ENCODE measurements at regions not wholly inside any gene's neighbourhood (a gene's known extent, or its start where the extent isn't known, plus 50 kb on each side); places are given as distances from the start of the nearest gene placed in this dataset.

DNA sequence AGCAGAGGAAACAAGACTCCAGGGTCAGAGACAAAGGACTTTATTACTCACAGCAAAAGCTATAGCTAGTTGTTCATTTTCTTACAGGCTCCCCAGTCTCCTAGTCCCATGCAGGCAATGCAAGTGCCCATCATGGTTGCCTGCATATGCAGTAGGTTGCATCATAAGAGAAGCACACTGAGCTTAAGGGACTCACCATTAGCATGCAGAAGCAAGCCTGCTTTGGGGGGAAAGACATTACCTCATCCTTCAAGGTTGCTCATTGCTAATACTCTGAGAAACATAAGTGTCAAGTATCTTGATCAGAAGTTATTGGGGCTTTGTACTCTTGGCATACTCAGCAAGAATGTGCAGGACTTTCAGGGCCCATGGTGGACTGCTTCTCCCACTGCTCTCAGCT, 114.6 kb upstream of the CCDC68 start:
- TF ChIP-seq, protein P1, sequence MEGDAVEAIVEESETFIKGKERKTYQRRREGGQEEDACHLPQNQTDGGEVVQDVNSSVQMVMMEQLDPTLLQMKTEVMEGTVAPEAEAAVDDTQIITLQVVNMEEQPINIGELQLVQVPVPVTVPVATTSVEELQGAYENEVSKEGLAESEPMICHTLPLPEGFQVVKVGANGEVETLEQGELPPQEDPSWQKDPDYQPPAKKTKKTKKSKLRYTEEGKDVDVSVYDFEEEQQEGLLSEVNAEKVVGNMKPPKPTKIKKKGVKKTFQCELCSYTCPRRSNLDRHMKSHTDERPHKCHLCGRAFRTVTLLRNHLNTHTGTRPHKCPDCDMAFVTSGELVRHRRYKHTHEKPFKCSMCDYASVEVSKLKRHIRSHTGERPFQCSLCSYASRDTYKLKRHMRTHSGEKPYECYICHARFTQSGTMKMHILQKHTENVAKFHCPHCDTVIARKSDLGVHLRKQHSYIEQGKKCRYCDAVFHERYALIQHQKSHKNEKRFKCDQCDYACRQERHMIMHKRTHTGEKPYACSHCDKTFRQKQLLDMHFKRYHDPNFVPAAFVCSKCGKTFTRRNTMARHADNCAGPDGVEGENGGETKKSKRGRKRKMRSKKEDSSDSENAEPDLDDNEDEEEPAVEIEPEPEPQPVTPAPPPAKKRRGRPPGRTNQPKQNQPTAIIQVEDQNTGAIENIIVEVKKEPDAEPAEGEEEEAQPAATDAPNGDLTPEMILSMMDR (IDR thresholded peaks at IDR 0.05; ENCODE audit: low read depth, low read length), result no peak
- H3K9me3 ChIP-seq, result no peaks in the 10 kb centered on the region
- H3K36me3 ChIP-seq, result no peaks in the 10 kb centered on the region
- no peaks in the 10 kb centered on the region for H3K27me3 ChIP-seq
- no peak for DNase-seq
- H3K4me1 ChIP-seq, result no peaks in the 10 kb centered on the region
- no peak overlapping the region for H3K4me3 ChIP-seq (ENCODE audit: low read depth, low read length)

DNA sequence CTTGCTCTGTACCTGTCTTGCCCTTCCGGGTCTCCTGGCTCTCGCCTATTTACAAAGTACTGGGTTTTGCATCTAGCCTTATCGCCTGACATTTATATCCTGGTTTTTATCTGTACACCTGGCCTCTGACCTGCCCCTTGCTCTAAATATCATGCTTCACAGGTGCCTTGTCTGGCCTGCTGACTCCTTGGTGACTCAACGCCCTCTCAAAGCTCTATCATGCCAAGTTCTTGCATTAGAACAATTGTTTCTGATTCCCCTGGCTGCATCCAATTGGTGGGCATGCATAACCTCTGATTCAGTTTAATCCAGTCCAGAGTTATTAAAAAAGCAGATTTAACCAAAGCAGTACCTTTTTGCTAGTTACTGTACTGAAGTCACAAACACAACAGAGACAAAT, 113.9 kb upstream of the CCDC68 start:
- Histone ChIP-seq H3K9me3 (no peaks in the 10 kb centered on the region), H3K27me3 (no peaks in the 10 kb centered on the region), H3K36me3 (no peaks in the 10 kb centered on the region), H3K4me3 (ENCODE audit: low read depth, low read length) (no peak overlapping the region), H3K4me1 (no peaks in the 10 kb centered on the region)
- no peak for DNase-seq
- TF ChIP-seq, protein P1 (IDR thresholded peaks at IDR 0.05; ENCODE audit: low read depth, low read length), result no peak

DNA sequence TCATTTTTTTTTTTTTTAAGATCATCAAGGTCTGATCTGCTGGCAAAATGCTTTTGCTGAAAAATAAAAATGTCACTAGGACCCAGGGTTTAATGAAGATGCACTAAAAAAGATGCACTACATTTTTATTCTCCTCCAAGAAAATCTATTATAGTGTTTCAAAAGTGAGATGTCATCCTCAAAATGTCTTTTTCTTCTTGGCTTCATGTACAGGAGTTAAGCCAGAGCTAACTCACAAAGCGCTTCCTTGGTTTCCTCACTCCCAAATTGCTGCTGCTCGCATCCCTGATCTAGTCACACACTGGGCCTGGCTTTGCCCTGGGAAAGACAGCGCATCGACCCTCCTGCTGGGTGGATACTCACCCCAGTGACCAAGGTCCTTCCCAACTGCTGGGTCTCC, 113.4 kb upstream of the CCDC68 start:
- no peaks in the 10 kb centered on the region for H3K9me3 ChIP-seq
- H3K4me1 ChIP-seq, result no peaks in the 10 kb centered on the region
- no peaks in the 10 kb centered on the region for H3K36me3 ChIP-seq
- TF ChIP-seq, protein P1 (IDR thresholded peaks at IDR 0.05; ENCODE audit: low read depth, low read length), result no peak
- no peak for DNase-seq
- no peaks in the 10 kb centered on the region for H3K27me3 ChIP-seq
- no peak overlapping the region for H3K4me3 ChIP-seq (ENCODE audit: low read depth, low read length)

DNA sequence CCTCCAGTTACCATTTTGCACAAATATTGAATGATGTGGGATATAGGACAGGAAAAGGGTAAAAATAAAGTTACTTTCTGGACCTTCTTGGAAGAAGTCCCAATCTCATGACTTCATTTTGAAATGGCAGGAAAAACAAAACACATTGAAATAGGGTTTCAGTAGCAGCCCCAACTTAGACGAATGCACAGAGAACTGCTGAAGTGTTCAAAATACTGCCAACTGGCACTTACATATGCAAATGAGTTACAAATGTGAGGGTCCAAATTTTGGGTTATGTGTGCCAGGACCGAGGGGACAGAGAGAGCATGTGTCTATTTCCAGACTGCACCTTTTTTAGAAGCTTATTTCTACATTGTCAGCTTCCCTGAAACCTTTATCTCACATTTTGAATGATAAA, 112.9 kb upstream of the CCDC68 start:
- Histone ChIP-seq H3K27me3 (no peaks in the 10 kb centered on the region), H3K4me1 (no peaks in the 10 kb centered on the region), H3K36me3 (no peaks in the 10 kb centered on the region), H3K9me3 (no peaks in the 10 kb centered on the region), H3K4me3 (ENCODE audit: low read depth, low read length) (no peak overlapping the region)
- TF ChIP-seq, protein P1 (IDR thresholded peaks at IDR 0.05; ENCODE audit: low read depth, low read length), result no peak
- no peak for DNase-seq

DNA sequence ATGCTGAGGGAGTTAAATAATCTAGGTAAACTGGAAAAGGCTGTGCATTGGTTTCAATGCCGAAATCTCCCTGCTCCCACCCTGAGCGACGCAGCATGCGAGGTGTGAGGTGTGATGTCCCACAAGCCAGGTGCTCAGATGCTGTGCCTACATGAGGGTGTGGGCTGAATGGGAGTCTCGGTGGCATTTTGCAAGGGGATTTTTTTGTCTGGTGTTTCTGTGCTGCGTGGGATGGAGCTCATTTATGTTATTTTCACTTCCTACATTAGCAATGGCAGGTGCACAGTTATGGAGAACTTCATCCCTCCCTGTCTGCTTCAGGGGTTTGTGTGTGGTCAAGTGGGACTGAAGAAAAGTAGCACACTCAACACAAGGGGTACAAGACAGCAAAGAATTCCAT, 110.2 kb upstream of the CCDC68 start:
- no peak overlapping the region for H3K4me3 ChIP-seq (ENCODE audit: low read depth, low read length)
- no peak for DNase-seq
- TF ChIP-seq, protein P1 (IDR thresholded peaks at IDR 0.05; ENCODE audit: low read depth, low read length), result no peak
- no peaks in the 10 kb centered on the region for H3K9me3 ChIP-seq
- H3K27me3 ChIP-seq, result no peaks in the 10 kb centered on the region
- no peaks in the 10 kb centered on the region for H3K4me1 ChIP-seq
- H3K36me3 ChIP-seq, result no peaks in the 10 kb centered on the region

DNA sequence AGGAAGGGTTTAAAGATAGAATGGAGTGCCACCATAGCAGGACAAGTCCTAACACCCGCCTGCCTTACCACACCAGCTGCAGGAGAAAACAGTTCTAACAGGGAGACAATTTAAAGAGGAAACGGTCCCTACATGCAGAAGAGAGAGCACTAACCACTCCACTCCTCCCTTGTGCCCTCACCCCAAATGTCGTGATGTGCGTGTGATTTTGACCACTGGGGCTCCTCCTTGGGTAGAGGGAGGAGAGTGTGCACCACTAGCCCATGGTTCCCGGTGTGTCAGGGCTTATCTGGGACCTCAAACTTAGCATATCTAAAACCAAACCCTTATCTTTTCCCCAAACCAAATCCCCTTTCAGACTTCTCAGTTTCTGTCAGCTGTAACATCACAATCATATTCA, 105.5 kb upstream of the CCDC68 start:
- H3K4me1 ChIP-seq, result no peaks in the 10 kb centered on the region
- no peak for DNase-seq
- no peak overlapping the region for H3K4me3 ChIP-seq (ENCODE audit: low read depth, low read length)
- TF ChIP-seq, protein P1 (IDR thresholded peaks at IDR 0.05; ENCODE audit: low read depth, low read length), result no peak
- no peaks in the 10 kb centered on the region for H3K27me3 ChIP-seq
- no peaks in the 10 kb centered on the region for H3K36me3 ChIP-seq
- no peaks in the 10 kb centered on the region for H3K9me3 ChIP-seq
